ENCODE measurements at regions not wholly inside any gene's neighbourhood (a gene's known extent, or its start where the extent isn't known, plus 50 kb on each side); places are given as distances from the start of the nearest gene placed in this dataset.

- TF ChIP-seq, protein P1, sequence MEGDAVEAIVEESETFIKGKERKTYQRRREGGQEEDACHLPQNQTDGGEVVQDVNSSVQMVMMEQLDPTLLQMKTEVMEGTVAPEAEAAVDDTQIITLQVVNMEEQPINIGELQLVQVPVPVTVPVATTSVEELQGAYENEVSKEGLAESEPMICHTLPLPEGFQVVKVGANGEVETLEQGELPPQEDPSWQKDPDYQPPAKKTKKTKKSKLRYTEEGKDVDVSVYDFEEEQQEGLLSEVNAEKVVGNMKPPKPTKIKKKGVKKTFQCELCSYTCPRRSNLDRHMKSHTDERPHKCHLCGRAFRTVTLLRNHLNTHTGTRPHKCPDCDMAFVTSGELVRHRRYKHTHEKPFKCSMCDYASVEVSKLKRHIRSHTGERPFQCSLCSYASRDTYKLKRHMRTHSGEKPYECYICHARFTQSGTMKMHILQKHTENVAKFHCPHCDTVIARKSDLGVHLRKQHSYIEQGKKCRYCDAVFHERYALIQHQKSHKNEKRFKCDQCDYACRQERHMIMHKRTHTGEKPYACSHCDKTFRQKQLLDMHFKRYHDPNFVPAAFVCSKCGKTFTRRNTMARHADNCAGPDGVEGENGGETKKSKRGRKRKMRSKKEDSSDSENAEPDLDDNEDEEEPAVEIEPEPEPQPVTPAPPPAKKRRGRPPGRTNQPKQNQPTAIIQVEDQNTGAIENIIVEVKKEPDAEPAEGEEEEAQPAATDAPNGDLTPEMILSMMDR (IDR thresholded peaks at IDR 0.05): peak in 9 of 12 donors; percentile 24 to 53 (median 48)
- TF ChIP-seq POLR2A (IDR thresholded peaks at IDR 0.05): no peak
Measured at GRCh38 chr6:159110013-159110412, 59.2 kb upstream of the FNDC1 start.
